Lung microvascular endothelial cell (primary cell): ENCODE measurements at regions not wholly inside any gene's neighbourhood (a gene's known extent, or its start where the extent isn't known, plus 50 kb on each side); places are given as distances from the start of the nearest gene placed in this dataset.
"Not testable (repeated sequence)": the region's sequence is repeated elsewhere in the genome, so short reads cannot be mapped to it uniquely, and the experiment has no call there.

Experiments used
- DNase-seq, 2 donors: peaks; one replicate each; pipeline versions ENCODE4 v3.0.0 to v3.0.0-alpha.2; 2010; ENCODE audit warnings: low read depth in 2 of 2

GRCh38 chr7:66502230-66503035 is 126.2 kb upstream of the KCTD7 start:
- no peak for DNase-seq

GRCh38 chr7:66503036-66503370 is 125.7 kb upstream of the KCTD7 start:
- DNase-seq, result no peak

DNA sequence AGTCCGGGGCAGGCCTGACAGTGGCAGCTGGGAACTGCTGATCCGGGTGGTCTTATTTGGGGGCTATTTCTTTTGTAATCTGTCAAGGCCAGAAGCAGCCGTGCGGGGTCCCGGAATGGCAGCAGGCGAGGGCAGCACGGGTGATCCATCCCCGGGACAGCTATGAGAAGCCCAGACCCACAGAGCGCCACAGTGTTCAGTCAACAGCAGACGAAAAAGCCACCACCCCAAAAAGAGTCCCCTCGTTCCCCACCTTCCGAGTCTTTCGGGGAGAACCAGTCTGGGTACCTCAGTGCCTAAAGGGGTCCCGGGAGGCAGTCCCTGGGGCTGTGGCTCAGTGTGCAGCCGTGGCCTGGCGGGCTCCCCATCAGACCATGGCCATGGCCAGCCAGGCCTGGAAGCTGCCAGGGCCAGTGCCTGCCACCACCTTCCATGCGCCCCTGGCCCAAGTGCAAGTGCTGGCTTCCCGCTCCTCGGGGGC is 125.1 kb upstream of the KCTD7 start:
- no peak for DNase-seq

- DNase-seq, result no peak
These were observed 124.5 kb upstream of the KCTD7 start for GRCh38 chr7:66504131-66504530.

GRCh38 chr7:66505009-66505408 is 123.7 kb upstream of the KCTD7 start:
- no peak for DNase-seq

DNA sequence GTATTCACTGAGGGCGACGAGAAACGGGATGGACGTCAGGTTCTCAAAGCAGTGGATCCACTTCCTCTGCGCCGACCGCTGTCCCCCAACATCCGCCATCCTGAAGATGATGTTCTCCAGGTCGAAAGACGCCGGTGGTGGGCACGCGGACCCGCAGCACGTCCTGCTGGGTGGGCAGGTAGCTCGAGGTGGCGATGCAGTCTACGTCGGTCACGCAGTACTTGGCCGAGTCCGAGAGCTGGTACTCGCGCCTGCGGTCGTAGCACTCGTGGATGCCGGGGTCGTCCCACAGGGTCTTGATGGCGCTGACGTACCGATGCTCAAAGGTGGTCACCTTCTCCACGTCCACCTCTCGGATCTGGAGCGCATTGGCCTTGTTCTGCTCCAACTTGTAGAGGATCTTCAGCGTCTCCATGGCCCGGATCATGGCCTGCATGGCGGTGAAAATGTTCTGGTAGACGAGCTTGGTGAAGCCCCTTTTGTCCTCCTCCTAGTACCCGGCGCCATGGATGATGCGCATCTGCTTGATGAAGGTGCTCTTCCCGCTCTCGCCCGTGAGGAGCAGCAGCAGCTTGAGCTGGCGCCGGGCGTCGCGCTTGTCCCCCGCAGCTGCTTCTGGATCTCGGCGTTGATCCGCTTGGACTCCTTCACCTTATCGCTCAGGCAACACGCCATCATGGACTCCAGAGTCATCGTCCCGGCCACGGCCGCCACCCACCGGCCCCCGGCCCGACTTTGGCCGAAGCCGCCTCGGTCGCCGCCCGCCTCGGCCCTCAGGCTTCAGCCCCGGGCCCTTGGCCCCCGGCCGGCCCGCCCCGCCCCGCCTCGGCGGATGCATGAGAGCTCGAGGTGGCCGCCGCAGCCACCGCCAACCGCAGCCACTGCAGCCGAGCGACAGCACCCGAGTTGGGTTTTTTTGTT is 122.9 kb upstream of the KCTD7 start:
- peak in 1 of 2 donors; percentile 22 for DNase-seq

- DNase-seq, result not testable (repeated sequence)
These were observed 122.0 kb upstream of the KCTD7 start for GRCh38 chr7:66506703-66507102.

DNA sequence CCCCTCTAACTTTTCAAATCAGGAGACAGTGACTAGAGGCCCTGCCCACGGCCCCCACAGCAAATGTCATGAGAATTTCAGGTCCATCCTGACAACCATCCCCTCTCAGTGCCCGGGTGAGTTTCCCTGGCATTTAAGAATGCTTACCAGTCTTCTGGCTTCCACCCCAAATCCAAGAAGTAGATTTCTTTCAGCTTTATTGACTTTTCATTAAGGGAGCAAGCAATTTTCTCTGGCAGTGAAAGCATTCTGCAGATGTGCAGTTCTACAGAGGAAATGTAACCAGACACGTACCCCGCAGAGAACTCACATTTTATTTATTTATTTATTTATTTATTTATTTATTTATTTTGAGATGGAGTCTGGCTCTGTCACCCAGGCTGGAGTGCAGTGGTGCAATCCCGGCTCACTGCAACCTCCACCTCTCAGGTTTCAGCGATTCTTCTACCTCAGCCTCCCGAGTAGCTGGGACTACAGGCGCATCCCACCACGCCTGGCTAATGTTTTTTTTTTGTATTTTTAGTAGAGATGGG is 120.9 kb upstream of the KCTD7 start:
- no peak for DNase-seq

DNA sequence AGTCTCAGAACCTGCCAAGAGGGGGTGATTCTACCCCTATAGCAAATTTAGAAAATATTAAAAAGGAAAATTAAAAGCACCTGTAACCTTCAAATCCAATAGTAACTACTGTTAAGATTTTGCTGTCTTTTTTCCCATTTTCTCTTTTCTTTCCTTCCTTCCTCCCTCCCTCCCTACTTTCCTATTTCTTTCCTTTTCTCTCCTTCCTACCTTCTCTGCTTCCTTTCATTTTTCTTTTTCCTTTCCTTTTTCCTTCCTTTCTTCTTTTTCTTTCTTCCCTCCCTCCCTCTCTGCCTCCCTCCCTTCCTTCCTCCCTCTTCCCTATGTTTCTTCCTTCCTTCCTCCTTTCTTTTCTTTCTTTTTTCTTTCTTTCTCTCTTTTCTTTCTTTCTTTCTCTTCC is 120.2 kb upstream of the KCTD7 start:
- no peak for DNase-seq

- DNase-seq, result no peak
These were observed 114.6 kb upstream of the KCTD7 start for GRCh38 chr7:66514050-66514449.

GRCh38 chr7:66517212-66517909 is 111.3 kb upstream of the KCTD7 start:
- no peak for DNase-seq

DNA sequence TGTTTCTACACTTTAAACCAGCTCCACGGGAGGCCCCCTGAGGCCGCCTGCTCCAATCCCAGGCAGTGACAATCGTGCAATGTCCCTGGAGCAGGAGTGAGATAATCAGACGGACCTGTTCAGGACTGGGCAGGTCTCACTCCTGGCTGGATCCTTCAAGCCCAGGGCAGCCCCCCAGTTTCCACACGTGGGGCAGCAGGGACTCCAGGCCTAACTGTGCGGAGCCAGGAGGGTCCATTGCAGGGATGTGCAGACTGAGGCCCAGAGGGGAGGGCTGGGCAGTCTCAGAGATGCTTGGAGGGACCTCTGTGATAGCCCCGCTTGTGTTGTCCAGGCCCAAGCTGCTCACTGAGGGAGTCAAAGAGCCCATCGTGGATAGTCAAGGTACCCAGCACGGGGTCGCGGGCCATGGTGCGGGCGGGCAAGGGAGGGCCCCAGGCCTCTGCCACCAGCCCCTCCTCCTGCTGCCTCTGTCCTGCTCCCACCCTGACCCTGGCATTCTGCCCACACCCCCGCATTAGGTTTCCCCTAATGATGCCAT is 110.5 kb upstream of the KCTD7 start:
- DNase-seq, result no peak

GRCh38 chr7:66521675-66522074 is 107.0 kb upstream of the KCTD7 start:
- no peak for DNase-seq

GRCh38 chr7:66522518-66522917 is 106.2 kb upstream of the KCTD7 start:
- DNase-seq, result peak in 1 of 2 donors; percentile 17

DNA sequence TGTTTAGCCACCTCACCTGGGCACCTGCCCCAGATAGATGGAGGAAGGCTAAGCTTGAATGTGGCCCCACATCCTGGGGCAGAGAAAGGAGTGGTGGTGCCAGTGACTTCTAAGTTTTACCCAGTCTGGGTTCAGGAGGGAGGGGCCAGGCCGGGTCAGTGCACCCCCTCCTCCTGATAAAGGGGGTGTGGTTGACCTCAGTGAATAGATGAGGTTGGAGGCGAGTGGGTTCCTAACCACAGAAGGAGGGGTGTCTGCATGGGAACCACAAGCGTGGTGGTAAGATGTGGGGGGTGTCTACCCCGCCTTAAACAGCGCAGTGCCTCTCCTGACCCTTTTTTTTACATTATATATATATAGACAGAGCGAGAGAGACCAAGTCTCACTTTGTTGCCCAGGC is 105.3 kb upstream of the KCTD7 start:
- DNase-seq, result no peak

DNA sequence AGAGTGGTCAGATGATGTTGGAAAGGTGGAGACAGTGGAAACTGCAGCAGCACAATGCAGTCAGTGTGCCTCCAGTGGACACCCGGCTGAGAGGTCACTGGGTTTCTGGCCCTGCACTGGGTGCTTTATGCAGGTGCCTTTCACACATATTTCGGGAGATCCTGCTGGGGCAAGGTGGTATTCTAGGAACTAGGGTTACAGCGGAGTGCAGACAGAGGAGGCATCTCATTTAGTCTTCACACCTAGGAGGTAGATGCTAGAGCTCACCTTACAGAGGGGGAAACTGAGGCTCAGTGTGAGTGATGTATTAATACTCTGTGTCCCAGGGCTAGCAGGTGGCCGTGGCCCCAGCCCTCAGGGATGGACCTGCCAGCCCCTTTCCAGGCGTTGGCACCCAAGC is 103.9 kb upstream of the KCTD7 start:
- no peak for DNase-seq

DNA sequence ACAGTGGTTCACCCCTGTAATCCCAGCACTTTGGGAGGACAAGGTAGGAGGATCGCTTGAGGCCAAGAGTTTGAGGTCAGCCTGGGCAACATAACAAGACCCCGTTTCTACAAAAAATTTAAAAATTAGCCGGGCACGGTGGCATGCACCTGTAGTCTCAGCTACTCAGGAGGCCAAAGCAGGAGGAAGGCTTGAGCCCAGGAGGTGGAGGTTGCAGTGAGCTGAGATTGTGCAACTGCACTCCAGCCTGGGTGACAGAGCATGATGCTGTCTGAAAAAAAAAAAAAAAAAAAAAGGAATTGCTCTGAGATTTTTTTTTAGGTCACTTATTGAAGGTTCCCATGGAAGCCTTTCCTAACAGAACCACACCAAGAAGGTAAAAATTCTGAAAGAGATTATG is 101.9 kb upstream of the KCTD7 start:
- not testable (repeated sequence) for DNase-seq

DNA sequence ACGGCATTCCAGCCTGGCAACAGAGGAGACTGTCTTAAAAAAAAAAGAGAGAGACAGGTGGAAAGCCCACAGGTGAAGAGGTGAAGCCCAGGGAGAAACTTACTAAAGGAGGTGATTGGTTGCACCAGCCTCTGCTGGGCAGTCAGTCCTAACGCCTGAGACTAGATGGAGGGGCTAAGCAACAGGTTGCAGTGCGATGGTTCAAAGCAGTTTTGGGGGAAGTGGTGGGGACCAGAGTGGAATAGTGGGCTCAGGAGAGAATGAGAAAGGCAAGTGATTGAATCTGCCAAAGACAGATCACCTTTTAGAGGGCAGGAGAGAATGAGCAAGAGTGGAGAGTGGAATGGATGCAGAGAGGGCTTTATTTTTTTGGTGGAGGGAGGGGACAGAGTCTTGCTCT is 100.0 kb upstream of the KCTD7 start:
- no peak for DNase-seq

DNA sequence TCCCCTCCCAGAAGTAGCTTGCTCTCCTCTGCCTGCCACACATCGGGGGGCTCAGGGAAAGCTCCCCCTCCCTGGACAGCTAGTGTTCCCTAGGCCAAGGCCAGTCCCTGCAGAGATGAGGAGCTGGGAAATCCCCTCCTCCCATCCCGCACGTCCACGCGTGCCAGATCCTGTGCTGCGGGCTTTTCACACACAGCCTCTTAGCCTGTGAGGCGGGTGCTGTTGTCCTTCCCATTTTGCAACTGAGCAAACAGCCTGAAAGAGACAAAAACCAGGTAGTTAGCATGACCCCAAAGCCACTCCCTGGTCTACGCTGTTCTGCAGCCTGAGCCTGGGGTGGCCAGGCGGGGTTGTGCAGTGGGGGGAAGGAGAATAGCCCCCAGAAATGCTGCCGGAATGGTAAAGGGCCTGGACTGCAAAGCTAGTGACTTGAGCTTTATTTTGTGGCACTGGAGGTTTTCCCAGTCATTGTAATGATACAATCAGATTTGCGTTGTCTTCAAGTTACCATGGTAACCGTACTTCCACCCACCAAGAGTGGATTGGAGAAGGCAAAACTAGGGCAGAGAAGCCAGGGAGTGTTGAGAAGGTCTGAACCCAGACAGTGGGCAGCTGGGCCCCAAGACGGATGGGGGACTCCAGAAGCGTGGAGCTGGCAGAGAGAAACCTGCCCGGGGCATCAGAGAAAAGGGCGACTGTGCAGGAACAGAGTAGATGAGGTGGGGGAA is 98.6 kb upstream of the KCTD7 start:
- DNase-seq, result no peak

DNA sequence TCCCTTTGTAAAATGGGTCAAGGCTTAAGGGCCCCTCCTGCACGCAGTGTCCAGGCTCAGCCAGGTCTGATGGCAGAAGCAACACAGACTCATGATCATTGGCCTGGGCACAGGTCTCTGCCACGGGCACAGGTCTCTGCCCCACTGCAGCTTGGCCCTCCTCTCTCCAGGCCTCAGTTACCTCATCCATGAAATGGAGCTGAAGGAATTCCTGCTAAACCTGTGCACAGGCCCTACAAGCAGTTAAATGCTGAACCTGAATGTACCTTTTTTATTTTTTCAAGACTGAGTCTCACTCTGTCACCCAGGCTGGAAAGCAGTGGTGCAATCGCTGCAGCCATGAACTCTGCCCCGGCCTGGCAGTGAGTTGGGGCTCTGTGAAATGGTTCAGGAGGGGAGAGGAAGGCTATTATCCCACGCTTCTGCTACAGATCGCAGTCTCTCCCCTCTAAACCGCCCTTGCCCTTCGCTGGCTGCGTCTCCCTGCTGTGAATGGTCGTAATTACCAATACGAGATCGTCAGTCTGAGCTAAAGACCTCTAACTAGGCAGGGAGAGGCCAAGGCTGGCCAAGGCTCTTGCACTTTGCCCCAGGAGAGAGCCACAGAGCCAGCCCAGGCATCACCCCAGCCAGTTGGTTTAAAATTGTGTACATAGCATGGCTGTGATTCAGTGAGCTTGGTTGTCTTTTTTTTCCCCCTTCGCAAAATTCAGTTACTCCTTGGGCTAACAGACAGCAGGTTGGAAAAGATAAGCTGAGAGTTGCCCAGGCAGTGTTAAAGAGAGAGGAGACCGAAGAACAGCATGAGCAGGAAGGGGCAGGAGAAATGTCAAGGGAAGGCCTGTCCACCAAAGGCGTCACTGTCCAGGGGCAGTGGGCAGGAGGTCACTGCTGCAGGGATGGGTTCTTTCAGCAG is 93.0 kb upstream of the KCTD7 start:
- no peak for DNase-seq
